HG03354 (cell line): ENCODE measurements at regions not wholly inside any gene's neighbourhood (a gene's known extent, or its start where the extent isn't known, plus 50 kb on each side); places are given as distances from the start of the nearest gene placed in this dataset.

Experiments used
- ATAC-seq: cut with Tn5 transposase; IDR thresholded peaks from one replicate; pipeline ENCODE4 v1.9.1; 2021; ENCODE audit warnings: mild to moderate bottlenecking; ENCODE audit not compliant: unreplicated experiment, poor library complexity, severe bottlenecking

GRCh38 chr12:30829876-30830275 is 75.1 kb upstream of the CAPRIN2 start:
- no peak for ATAC-seq

- ATAC-seq, result no peak
Observed at GRCh38 chr12:30828686-30829085, 73.9 kb upstream of the CAPRIN2 start.

GRCh38 chr12:30827101-30828066 is 72.6 kb upstream of the CAPRIN2 start:
- ATAC-seq, result no peak

GRCh38 chr12:30826276-30826675 is 71.5 kb upstream of the CAPRIN2 start:
- no peak for ATAC-seq

- no peak for ATAC-seq
Observed at GRCh38 chr12:30825341-30825740, 70.6 kb upstream of the CAPRIN2 start.

GRCh38 chr12:30824311-30824710 is 69.6 kb upstream of the CAPRIN2 start:
- no peak for ATAC-seq

DNA sequence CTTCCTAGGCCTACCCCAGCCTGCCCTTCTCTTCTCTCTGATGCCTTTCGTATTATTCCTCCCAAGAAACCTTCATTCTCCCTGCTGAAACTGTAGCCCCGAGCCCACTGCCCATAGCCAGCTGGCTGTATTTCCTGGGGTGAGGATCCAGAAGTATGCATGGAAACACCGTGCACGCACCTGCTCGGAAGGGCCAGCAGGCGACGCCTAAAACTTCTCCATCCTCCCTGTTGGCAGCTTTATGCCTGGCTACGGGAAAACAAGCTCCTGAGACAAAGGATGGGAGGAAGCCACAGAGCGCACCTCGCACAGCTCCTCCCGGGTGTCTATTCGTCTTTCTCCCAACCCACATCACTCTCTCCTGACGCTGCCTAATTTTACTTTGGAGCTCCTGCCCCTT is 69.0 kb upstream of the CAPRIN2 start:
- ATAC-seq, result no peak

- peak; percentile 50 for ATAC-seq
Observed at GRCh38 chr12:30823156-30823699, 68.5 kb upstream of the CAPRIN2 start.

DNA sequence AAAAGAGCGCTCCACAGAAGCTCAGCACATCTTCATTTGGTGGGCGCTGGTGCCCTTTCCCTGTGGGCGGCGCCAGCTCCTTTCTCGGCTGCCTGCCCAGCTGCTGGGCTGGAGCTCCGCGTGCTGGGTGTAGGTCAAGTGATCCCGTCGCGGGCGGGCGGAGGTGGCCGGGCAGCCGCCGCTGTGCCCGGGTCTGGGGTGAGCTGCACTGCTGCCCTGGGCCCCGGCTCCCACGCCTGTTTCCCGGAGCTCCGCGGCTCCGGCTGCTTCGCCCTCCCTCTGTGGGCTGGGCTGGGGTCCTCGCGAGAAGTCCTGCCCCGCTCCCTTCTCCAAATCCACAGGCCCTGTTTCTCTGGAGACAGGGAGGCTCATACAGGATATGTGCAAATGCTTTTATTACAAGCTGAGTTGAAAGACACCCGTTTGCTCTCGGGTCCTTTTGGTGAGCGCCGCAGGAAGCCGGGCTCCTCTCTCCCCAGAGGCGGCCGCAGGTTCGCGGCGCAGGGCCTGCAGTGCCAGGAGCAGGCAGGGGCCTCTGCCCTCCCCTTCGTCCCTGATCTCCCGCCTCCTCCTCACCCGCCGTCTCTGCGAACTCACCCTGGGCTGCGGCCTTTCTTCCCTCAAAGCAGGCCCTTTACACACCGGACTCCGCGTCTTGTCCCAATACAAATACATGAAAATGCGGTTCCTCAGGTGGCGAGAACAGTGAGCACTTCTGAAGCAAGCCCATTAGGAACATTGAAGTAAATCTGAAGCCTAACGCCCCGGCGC is 67.8 kb upstream of the CAPRIN2 start:
- ATAC-seq, result peak; percentile 65

- no peak for ATAC-seq
Observed at GRCh38 chr12:30820406-30820946, 65.7 kb upstream of the CAPRIN2 start.

GRCh38 chr12:30818562-30818961 is 63.8 kb upstream of the CAPRIN2 start:
- ATAC-seq, result no peak

- no peak for ATAC-seq
Observed at GRCh38 chr12:30816742-30817465, 62.2 kb upstream of the CAPRIN2 start.

- ATAC-seq, result no peak
Observed at GRCh38 chr12:30814295-30814655, 59.5 kb upstream of the CAPRIN2 start.

DNA sequence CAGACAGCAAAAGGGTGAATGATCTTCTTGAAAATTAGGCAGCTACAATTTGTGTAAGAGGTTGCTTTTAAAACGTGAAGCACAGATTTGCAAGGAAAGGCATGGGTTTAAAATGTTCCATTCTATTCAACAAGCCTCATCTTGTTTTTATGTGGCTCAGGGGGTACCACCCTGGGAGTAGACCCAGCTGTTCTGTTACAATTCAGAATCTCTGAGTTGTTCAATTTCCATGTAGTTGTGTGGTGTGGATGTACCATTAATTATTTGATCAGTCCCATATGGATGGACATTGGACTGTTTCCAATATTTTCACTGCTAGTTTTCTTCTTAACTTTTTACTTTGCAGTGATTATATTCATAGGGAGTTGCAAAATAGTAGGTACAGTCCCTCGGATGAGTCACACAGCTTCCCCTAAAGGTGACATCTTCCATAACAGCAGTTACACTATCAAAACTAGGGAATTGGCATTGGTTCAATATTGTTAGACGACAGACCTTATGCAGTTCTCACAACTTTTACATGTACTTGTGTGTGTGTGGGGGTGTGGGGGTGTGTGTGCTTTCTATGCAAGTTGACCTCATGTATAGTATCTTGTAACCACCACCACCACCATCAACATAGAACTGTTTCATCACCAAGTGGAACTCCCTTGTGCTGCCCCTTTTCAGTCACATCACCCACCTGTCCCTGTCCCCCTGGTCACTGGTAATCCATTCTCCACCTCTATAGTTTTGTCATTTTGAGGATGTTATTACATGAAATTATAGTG is 59.0 kb upstream of the CAPRIN2 start:
- ATAC-seq, result no peak

- ATAC-seq, result no peak
Observed at GRCh38 chr12:30811966-30812365, 57.2 kb upstream of the CAPRIN2 start.

DNA sequence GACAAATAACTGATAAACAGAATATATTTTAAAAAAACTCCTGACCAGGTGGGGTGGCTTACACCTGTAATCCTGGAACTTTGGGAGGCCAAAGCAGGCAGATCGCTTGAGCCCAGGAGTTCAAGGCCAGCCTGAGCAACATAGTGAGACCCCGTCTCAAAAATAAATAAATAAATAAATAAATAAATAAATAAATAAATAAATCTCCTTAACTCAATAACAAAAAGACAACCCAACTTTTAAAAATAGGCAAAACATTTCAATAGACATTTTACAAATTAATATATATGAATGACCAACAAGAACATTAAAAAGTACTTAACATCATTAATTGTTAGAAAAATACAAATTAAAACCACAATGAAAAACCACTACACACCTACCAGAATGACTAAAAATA is 56.2 kb upstream of the CAPRIN2 start:
- no peak for ATAC-seq

GRCh38 chr12:30807695-30808034 is 52.9 kb upstream of the CAPRIN2 start:
- no peak for ATAC-seq

- peak; percentile 75 for ATAC-seq
Observed at GRCh38 chr12:30806989-30807694, 52.4 kb upstream of the CAPRIN2 start.

DNA sequence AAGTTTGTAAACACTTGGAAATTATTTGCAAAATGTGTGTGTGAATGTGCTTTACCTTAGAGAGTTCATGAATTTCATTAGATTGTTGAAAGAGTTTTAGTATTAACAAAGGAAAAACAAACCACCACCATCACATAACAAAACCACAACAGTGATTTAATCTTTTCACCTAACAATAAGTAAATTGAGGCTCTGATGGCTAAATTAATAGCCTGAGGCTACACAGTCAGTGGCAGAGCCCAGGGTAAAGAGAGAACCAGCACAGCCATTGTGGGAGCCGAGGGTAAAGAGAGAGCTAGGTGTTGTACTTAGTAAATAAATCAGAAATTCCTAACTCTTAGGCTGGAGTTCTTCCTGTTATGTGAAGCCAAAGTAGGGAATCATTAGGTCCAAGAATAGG is 51.2 kb upstream of the CAPRIN2 start:
- ATAC-seq, result no peak
